ENCODE measurements at regions not wholly inside any gene's neighbourhood (a gene's known extent, or its start where the extent isn't known, plus 50 kb on each side); places are given as distances from the start of the nearest gene placed in this dataset.
"Not testable (repeated sequence)": the region's sequence is repeated elsewhere in the genome, so short reads cannot be mapped to it uniquely, and the experiment has no call there.

DNA sequence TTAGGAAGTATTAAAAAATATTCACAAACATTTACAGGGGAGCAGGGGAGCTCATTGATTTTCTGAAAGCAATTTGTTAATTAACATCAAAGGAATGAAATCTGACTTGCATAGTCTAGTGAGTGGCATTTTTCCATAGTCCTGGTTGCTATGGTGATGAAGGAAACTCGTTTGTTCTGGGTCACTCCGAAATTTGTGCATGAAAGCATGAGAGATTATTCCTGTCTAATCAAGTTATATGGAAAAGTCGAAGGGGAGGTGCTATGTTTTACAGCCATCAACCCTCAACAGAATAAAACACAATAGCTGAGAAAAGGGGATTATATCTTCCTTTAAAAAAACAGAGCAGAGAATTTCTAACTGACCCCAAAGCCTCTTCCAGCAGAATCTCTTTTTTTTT lies 1495.7 kb upstream of the WWC1 start:
- no peak for DNase-seq
- TF ChIP-seq, protein P1, sequence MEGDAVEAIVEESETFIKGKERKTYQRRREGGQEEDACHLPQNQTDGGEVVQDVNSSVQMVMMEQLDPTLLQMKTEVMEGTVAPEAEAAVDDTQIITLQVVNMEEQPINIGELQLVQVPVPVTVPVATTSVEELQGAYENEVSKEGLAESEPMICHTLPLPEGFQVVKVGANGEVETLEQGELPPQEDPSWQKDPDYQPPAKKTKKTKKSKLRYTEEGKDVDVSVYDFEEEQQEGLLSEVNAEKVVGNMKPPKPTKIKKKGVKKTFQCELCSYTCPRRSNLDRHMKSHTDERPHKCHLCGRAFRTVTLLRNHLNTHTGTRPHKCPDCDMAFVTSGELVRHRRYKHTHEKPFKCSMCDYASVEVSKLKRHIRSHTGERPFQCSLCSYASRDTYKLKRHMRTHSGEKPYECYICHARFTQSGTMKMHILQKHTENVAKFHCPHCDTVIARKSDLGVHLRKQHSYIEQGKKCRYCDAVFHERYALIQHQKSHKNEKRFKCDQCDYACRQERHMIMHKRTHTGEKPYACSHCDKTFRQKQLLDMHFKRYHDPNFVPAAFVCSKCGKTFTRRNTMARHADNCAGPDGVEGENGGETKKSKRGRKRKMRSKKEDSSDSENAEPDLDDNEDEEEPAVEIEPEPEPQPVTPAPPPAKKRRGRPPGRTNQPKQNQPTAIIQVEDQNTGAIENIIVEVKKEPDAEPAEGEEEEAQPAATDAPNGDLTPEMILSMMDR (IDR thresholded peaks at IDR 0.05), result no peak
- CTCF ChIA-PET, result no interaction called here

DNA sequence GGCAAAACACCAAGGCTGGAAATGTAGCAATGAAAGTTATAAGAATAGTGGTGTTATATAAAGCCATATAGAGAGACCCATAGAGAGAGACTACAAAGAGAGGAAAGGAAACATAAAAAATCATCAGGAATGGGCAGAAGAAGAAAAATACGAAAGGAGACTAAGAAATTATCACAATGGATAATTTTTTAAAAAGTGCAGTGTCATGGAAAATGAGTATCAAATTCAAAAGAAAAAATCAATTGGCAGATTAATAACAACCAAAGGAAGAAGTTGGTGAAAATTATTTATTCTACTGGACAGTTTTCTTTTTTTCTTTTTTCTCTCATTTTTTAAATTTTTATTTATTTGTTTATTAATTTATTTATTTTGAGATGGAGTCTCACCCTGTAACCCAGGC lies 1488.4 kb upstream of the WWC1 start:
- no peaks in the 10 kb centered on the region for H3K27me3 Mint-ChIP-seq
- POLR2A ChIA-PET, result no interaction called here
- DNase-seq (no peak), ATAC-seq (no peak)
- no peak overlapping the region for H3K4me3 Mint-ChIP-seq
- CTCF ChIA-PET, result no interaction called here
- TF ChIP-seq, protein P1 (IDR thresholded peaks at IDR 0.05), result no peak
- H3K27ac Mint-ChIP-seq, result no peak overlapping the region
- no peaks in the 10 kb centered on the region for H3K36me3 Mint-ChIP-seq (ENCODE audit: low read depth)
- intact Hi-C loops (cut with micrococcal nuclease), result no loop called here
- H3K9me3 Mint-ChIP-seq, result peaks cover 17% of the 10 kb centered on the region
- H3K4me1 Mint-ChIP-seq (ENCODE audit: low read depth), result no peaks in the 10 kb centered on the region

More for the DNA sequence above, 1495.7 kb upstream of the WWC1 start:
- Mint-ChIP-seq H3K9me3 (peaks cover 12% of the 10 kb centered on the region), H3K27ac (no peak overlapping the region), H3K4me3 (no peak overlapping the region), H3K36me3 (ENCODE audit: low read depth) (no peaks in the 10 kb centered on the region), H3K27me3 (no peaks in the 10 kb centered on the region), H3K4me1 (ENCODE audit: low read depth) (no peaks in the 10 kb centered on the region)
- POLR2A ChIA-PET, result no interaction called here
- no peak for ATAC-seq
- intact Hi-C loops (cut with micrococcal nuclease), result no loop called here

DNA sequence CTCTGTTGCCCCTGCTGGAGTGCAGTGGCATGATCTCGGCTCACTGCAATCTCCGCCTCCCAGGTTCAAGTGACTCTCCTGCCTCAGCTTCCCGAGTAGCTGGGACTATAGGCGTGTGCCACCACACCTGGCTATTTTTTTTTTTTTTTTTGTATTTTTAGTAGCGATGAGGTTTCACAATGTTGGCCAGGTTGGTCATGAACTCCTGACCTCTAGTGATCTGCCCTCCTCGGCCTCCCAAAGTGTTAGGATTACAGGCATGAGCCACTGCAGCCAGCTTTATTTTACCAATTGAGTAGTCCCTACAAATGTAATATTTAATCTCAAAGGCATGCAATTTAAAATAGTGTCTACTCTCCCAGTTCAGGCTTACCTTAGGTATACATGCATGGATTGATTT lies 1487.2 kb upstream of the WWC1 start:
- CTCF ChIA-PET; intact Hi-C loops (cut with micrococcal nuclease): not testable (repeated sequence)

DNA sequence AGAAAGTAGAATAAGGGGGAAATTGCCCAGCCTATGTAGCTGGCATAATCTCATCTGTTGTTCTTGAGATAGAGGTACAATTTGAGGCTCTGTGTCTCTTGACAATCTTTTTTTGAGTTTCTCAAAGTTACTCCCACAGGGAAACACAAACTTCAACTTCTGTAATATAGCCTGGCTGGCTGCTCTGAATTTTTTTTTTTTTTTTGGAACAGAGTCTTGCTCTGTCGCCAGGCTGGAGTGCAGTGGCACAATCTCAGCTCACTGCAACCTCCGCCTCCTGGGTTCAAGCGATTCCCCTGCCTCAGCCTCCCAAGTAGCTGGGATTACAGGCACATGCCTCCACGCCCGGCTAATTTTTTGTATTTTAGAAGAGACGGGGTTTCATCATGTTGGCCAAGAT lies 1486.8 kb upstream of the WWC1 start:
- DNase-seq; H3K27ac Mint-ChIP-seq; POLR2A ChIA-PET; H3K27me3 Mint-ChIP-seq; H3K36me3 Mint-ChIP-seq (ENCODE audit: low read depth); intact Hi-C loops (cut with micrococcal nuclease); H3K4me1 Mint-ChIP-seq (ENCODE audit: low read depth); ATAC-seq; CTCF ChIA-PET; H3K4me3 Mint-ChIP-seq: not testable (repeated sequence)
- H3K9me3 Mint-ChIP-seq, result peaks cover 11% of the 10 kb centered on the region

More for the DNA sequence above, 1487.2 kb upstream of the WWC1 start:
- POLR2A ChIA-PET; DNase-seq; ATAC-seq; H3K4me1 Mint-ChIP-seq (ENCODE audit: low read depth); H3K36me3 Mint-ChIP-seq (ENCODE audit: low read depth); H3K4me3 Mint-ChIP-seq; H3K27ac Mint-ChIP-seq; H3K27me3 Mint-ChIP-seq: not testable (repeated sequence)
- H3K9me3 Mint-ChIP-seq, result peaks cover 12% of the 10 kb centered on the region

DNA sequence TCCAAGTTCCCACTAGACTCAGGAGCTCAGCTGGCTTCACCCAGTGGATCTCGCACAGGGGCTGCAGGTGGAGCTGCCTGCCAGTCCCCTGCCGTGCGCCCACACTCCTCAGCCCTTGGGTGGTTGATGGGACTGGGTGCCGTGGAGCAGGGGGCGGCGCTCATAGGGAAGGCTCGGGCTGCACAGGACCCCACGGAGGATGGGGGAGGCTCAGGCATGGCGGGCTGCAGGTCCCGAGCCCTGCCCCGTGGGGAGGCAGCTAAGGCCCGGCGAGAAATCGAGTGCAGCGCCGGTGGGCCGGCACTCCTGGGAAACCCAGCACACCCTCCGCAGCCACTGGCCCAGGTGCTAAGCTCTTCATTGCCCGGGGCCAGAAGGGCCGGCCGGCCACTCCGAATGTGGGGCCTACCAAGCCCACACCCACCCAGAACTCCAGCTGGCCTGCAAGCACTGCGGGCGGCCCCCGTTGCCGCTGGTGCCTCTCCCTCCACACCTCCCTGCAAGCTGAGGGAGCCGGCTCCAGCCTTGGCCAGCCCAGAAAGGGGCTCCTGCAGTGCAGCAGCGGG lies 1481.3 kb upstream of the WWC1 start:
- not testable (repeated sequence) for H3K36me3 Mint-ChIP-seq (ENCODE audit: low read depth); H3K4me3 Mint-ChIP-seq

DNA sequence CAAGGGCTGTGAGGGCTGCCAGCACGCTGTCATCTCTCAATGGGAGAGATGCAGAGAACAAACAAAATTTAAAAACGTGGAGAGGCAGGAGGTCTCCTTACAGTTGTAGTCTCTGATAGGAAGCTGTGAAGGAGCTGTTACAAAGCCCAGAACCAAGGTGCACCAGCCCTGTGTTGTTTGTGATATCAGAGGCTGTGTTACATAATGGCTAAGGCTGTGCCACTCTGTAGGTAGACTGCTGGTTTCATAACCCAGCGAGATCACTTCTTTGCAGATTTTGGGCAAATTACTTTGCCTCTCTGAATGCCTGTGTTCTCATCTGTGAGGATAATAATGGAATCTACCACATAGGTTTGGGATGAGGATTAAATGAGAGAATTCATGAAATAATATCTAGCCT lies 1480.7 kb upstream of the WWC1 start:
- H3K27ac Mint-ChIP-seq, result no peak overlapping the region
- POLR2A ChIA-PET, result no interaction called here
- H3K4me3 Mint-ChIP-seq, result no peak overlapping the region
- no peaks in the 10 kb centered on the region for H3K4me1 Mint-ChIP-seq (ENCODE audit: low read depth)
- TF ChIP-seq, protein P1 (IDR thresholded peaks at IDR 0.05), result no peak
- no peaks in the 10 kb centered on the region for H3K36me3 Mint-ChIP-seq (ENCODE audit: low read depth)
- CTCF ChIA-PET, result no interaction called here
- no peak for ATAC-seq
- DNase-seq, result no peak
- no peaks in the 10 kb centered on the region for H3K27me3 Mint-ChIP-seq
- peaks cover 15% of the 10 kb centered on the region for H3K9me3 Mint-ChIP-seq
- intact Hi-C loops (cut with micrococcal nuclease), result no loop called here

More for the DNA sequence above, 1481.3 kb upstream of the WWC1 start:
- CTCF ChIA-PET; ATAC-seq; DNase-seq; H3K4me1 Mint-ChIP-seq (ENCODE audit: low read depth); H3K27me3 Mint-ChIP-seq; intact Hi-C loops (cut with micrococcal nuclease); H3K27ac Mint-ChIP-seq; POLR2A ChIA-PET: not testable (repeated sequence)
- peaks cover 15% of the 10 kb centered on the region for H3K9me3 Mint-ChIP-seq

DNA sequence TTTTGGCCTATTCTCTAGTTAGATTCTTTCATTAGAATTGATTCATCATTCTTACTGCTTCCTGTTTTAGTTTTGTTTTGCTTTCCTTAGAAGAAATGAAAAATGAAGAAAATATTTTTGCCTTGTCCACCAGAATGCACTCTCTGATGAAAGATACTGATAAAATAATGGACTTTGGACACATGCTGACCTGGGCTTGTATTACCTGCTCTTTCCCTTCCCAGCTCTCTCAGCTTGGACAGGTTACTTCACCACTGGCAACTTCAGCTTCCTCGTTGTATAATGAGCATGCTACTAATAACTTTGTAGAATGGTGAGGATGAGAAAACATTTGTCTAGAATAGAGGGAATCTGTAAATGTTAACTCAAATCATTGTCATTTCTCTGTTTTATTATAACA lies 1468.1 kb upstream of the WWC1 start:
- H3K9me3 Mint-ChIP-seq, result peaks cover 9% of the 10 kb centered on the region
- no peaks in the 10 kb centered on the region for H3K27me3 Mint-ChIP-seq
- ChIA-PET POLR2A (no interaction called here), CTCF (no interaction called here)
- H3K4me3 Mint-ChIP-seq, result no peak overlapping the region
- no peaks in the 10 kb centered on the region for H3K36me3 Mint-ChIP-seq (ENCODE audit: low read depth)
- ATAC-seq, result no peak
- intact Hi-C loops (cut with micrococcal nuclease), result no loop called here
- H3K4me1 Mint-ChIP-seq (ENCODE audit: low read depth), result no peaks in the 10 kb centered on the region
- TF ChIP-seq, protein P1 (IDR thresholded peaks at IDR 0.05), result no peak
- DNase-seq, result no peak
- no peak overlapping the region for H3K27ac Mint-ChIP-seq

Data from activated CD8-positive, alpha-beta T cell treated with anti-CD3 and anti-CD28 coated beads for 36 hours (primary cell).